SU-DHL-6 (cell line): ENCODE measurements at regions not wholly inside any gene's neighbourhood (a gene's known extent, or its start where the extent isn't known, plus 50 kb on each side); places are given as distances from the start of the nearest gene placed in this dataset.

ENCODE experiments used
- H2AFZ ChIP-seq: fragments of 200-600 bp; sonication (generic); 2 replicates; pipeline ENCODE4 v1.6.1; 2014; ENCODE audit warnings: low read depth, mild to moderate bottlenecking, moderate library complexity, mixed read lengths, antibody characterized with exemption, low read length; ENCODE audit not compliant: severe bottlenecking
- H3F3A ChIP-seq: fragments of 200-600 bp; shearing (Covaris generic); 2 replicates; pipeline ENCODE4 v1.6.0; 2016; ENCODE audit warnings: antibody characterized with exemption, mild to moderate bottlenecking; ENCODE audit not compliant: insufficient read depth
- H3K27ac ChIP-seq: fragments of 200-600 bp; sonication (generic); 2 replicates; pipeline ENCODE4 v1.5.1; 2016; ENCODE audit warnings: low read depth, mild to moderate bottlenecking, low read length, moderate library complexity, mixed read lengths
- H3K27me3 ChIP-seq: fragments of 200-600 bp; sonication (generic), shearing (Covaris generic); 2 replicates; pipeline ENCODE4 v1.6.0; 2014; ENCODE audit warnings: mild to moderate bottlenecking, low read length
- H3K36me3 ChIP-seq: fragments of 200-600 bp; sonication (generic); 2 replicates; pipeline ENCODE4 v1.6.1; 2014; ENCODE audit warnings: mild to moderate bottlenecking, low read length, mixed read lengths
- H3K4me2 ChIP-seq: fragments of 300-600, 200-600 bp; shearing (Covaris generic), sonication (generic); 2 replicates; pipeline ENCODE4 v1.6.0; 2014; ENCODE audit warnings: low read length, low read depth, mild to moderate bottlenecking; ENCODE audit not compliant: poor library complexity, severe bottlenecking
- H3K4me3 ChIP-seq: fragments of 200-600 bp; sonication (generic); 2 replicates; pipeline ENCODE4 v1.5.1; 2014; ENCODE audit warnings: antibody characterized with exemption, low read length, mild to moderate bottlenecking, mixed read lengths; ENCODE audit not compliant: insufficient read depth, poor library complexity, severe bottlenecking
- H3K79me2 ChIP-seq: fragments of 200-600 bp; sonication (generic); 2 replicates; pipeline ENCODE4 v1.6.1; 2014; ENCODE audit warnings: mild to moderate bottlenecking, low read length, moderate library complexity; ENCODE audit not compliant: insufficient read depth
- H3K9ac ChIP-seq: fragments of 200-600 bp; sonication (generic); 2 replicates; pipeline ENCODE4 v1.7.0; 2014; ENCODE audit warnings: mild to moderate bottlenecking, low read length
- H3K9me2 ChIP-seq: fragments of 200-600 bp; sonication (generic); replicated peaks from 2 replicates; pipeline ENCODE4 v1.6.1; 2014; ENCODE audit warnings: low read length; ENCODE audit not compliant: insufficient read depth
- H3K9me3 ChIP-seq: fragments of 200-600 bp; sonication (generic); 2 replicates; pipeline ENCODE4 v1.6.1; 2014; ENCODE audit warnings: low read length, mixed read lengths; ENCODE audit not compliant: insufficient read depth
- H4K20me1 ChIP-seq: fragments of 200-600 bp; sonication (generic); 2 replicates; pipeline ENCODE4 v1.6.1; 2014; ENCODE audit warnings: low read depth, mild to moderate bottlenecking, antibody characterized with exemption, low read length, moderate library complexity, mixed read lengths
- EZH2phosphoT487 ChIP-seq: fragments of 200-600 bp; sonication (generic), shearing (Covaris generic); conservative IDR thresholded peaks from 2 replicates; pipeline ENCODE4 v1.6.1; 2018; ENCODE audit warnings: mild to moderate bottlenecking, antibody characterized with exemption, low read length, moderate library complexity, mixed read lengths
- TF ChIP-seq, protein P1 (sequence below): fragments of 200-600 bp; sonication (generic); IDR thresholded peaks from one replicate; pipeline ENCODE4 v1.5.1; 2017; ENCODE audit warnings: antibody characterized with exemption, mild to moderate bottlenecking, low read length, moderate library complexity; ENCODE audit not compliant: insufficient read depth, poor library complexity, severe bottlenecking

DNA sequence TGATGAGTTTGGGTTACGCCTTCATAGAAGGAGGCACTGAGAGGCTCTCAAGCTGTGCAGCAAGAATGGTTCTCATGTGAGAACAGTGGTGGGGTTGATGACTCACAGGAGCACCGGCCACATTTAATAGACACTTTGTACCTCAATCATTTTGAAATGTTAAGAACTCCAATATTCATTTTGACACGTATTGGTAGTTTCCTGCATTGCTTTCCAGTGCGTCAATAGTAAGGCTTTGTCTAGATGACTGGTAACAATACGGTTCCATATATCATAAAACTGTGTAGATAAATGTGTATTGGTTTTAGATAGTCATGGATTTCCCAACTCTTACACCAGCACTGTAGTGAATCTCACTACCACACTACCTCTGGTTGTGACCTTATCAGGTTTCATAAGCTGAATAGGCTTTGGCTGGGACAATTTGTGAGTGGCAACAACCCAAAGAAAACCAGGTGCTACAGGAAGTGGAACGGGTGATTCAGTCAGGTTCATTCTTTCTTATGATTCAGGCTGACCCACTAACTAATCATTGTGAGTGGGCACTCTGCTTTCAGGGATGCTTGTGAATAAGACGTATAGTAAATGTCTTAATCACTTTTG, 362.6 kb downstream of the KLF5 start:
- TF ChIP-seq, protein P1, sequence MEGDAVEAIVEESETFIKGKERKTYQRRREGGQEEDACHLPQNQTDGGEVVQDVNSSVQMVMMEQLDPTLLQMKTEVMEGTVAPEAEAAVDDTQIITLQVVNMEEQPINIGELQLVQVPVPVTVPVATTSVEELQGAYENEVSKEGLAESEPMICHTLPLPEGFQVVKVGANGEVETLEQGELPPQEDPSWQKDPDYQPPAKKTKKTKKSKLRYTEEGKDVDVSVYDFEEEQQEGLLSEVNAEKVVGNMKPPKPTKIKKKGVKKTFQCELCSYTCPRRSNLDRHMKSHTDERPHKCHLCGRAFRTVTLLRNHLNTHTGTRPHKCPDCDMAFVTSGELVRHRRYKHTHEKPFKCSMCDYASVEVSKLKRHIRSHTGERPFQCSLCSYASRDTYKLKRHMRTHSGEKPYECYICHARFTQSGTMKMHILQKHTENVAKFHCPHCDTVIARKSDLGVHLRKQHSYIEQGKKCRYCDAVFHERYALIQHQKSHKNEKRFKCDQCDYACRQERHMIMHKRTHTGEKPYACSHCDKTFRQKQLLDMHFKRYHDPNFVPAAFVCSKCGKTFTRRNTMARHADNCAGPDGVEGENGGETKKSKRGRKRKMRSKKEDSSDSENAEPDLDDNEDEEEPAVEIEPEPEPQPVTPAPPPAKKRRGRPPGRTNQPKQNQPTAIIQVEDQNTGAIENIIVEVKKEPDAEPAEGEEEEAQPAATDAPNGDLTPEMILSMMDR: no peak
- no peak for TF ChIP-seq EZH2phosphoT487
- Histone ChIP-seq H3K79me2 (no peaks in the 10 kb centered on the region), H3K27me3 (no peaks in the 10 kb centered on the region; the same call in 1 of the 2 replicates), H3K4me2 (no peak overlapping the region), H3K9me3 (no peaks in the 10 kb centered on the region), H3K9ac (no peak overlapping the region), H3K9me2 (no peaks in the 10 kb centered on the region), H3K27ac (no peak overlapping the region), H4K20me1 (no peaks in the 10 kb centered on the region), H3F3A (no peaks in the 10 kb centered on the region), H3K4me3 (no peak overlapping the region), H2AFZ (no peak overlapping the region), H3K36me3 (no peaks in the 10 kb centered on the region)

DNA sequence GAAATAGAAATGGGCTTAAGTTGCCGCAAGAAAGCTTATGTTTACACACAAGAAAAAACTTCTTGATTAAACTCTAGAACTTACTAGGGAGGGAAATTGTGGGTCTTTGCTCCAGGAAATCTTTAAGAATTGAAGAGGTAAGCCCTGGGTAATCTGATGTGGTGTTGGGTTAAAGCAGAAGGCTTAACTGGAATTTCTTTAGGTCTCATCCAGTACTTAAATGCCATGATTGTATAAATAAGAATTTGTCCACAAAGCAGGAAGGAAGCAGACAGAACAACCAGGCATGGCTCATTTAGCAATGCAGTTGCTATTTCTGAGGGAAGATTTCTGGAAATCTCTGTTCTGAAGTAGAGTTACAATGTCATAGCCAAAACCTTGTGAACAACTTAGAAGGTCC, 360.4 kb downstream of the KLF5 start:
- no peak overlapping the region for H3K4me3 ChIP-seq
- no peak overlapping the region for H3K27ac ChIP-seq
- no peaks in the 10 kb centered on the region for H3K9me2 ChIP-seq
- H3K9ac ChIP-seq: no peak overlapping the region
- H2AFZ ChIP-seq: no peak overlapping the region
- TF ChIP-seq EZH2phosphoT487: no peak
- TF ChIP-seq, protein P1: no peak
- H3K9me3 ChIP-seq: no peaks in the 10 kb centered on the region
- no peak overlapping the region for H3K4me2 ChIP-seq
- no peaks in the 10 kb centered on the region; the same call in 1 of the 2 replicates for H3K27me3 ChIP-seq
- H3K79me2 ChIP-seq: no peaks in the 10 kb centered on the region
- no peaks in the 10 kb centered on the region for H4K20me1 ChIP-seq
- H3F3A ChIP-seq: no peaks in the 10 kb centered on the region
- no peaks in the 10 kb centered on the region for H3K36me3 ChIP-seq

DNA sequence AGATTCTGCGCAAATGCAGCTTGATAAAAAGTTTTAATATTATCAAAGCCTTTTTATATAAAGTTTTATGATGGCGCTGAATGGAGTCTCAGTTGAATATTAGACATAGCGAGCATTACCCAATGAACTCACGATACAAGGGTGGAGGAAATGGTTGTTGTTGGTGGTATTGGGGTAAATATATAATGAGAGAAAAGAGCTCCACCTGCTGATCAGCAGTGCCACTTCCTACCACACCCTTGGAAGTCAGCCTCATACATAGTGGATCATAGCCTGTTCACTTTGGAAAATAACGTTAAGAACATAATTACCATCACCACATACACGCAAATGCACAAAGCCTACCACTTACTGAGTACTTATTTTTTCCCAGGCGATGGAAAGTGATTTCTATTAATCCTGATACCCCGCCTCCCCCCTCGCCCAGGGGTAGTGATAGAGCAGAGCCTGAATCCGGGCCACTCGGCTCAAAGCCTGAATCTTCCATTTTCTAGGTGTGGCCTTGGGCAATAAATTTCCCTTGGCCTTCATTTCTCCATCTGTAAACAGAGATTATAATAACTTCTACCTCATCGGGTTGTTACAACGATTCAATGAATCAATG, 358.3 kb downstream of the KLF5 start:
- TF ChIP-seq, protein P1: no peak
- TF ChIP-seq EZH2phosphoT487: no peak
- H3K9ac ChIP-seq: no peak overlapping the region
- H3K9me2 ChIP-seq: no peaks in the 10 kb centered on the region
- no peaks in the 10 kb centered on the region for H3K36me3 ChIP-seq
- no peak overlapping the region for H3K27ac ChIP-seq
- H3K4me2 ChIP-seq: no peak overlapping the region
- H3K79me2 ChIP-seq: no peaks in the 10 kb centered on the region
- no peaks in the 10 kb centered on the region for H3F3A ChIP-seq
- H3K27me3 ChIP-seq: no peaks in the 10 kb centered on the region
- no peaks in the 10 kb centered on the region for H4K20me1 ChIP-seq
- H2AFZ ChIP-seq: no peak overlapping the region
- no peak overlapping the region for H3K4me3 ChIP-seq
- H3K9me3 ChIP-seq: no peaks in the 10 kb centered on the region
